GM21381 (cell line): ENCODE measurements at regions not wholly inside any gene's neighbourhood (a gene's known extent, or its start where the extent isn't known, plus 50 kb on each side); places are given as distances from the start of the nearest gene placed in this dataset.
"Not testable (repeated sequence)": the region's sequence is repeated elsewhere in the genome, so short reads cannot be mapped to it uniquely, and the experiment has no call there.

ENCODE experiments used
- ATAC-seq: cut with Tn5 transposase; IDR thresholded peaks from one replicate; pipeline ENCODE4 v1.9.1; 2021; ENCODE audit warnings: mild to moderate bottlenecking, moderate library complexity; ENCODE audit not compliant: unreplicated experiment

DNA sequence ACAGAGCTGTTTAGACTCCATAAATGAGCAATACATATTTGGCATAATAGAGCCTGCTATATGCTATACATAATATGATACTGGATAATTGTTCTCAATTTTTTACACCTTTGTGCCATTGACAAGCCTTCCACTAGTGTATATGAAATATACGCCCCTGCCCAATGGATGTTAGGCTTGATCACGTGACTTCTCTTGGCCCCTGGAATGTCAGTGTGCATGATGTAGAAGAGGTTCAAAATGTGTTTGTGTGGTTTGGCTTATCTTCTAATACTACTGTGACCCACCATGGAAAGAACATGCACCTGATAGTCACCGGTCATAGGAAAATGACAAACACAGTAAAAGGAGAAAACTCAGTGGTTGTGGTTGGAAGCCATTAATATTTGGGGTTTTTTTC lies 479.4 kb downstream of the PCDH20 start:
- ATAC-seq: no peak

- ATAC-seq: no peak
Measured at GRCh38 chr13:60933638-60934037, 482.0 kb downstream of the PCDH20 start.

- ATAC-seq: no peak
Measured at GRCh38 chr13:60931858-60932546, 483.6 kb downstream of the PCDH20 start.

- no peak for ATAC-seq
Measured at GRCh38 chr13:60925686-60926085, 490.0 kb downstream of the PCDH20 start.

DNA sequence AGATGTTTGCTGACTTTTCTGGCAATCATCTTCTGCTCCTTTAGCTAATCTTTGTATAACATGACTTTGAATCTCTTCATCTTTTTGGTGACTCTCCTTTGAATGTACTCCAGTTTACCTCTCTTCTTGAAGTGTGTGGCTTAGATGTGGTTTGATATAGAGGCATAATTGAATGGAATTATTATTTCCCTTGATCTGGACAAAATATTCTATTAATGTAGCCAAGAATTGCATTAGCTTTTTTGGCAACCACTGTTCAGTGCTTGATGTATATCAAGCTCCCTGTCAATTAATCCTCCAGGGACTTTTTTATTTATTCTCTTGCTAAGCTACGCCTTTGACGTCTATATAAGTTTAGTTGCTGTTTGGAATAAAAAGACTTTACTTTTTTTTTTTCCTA lies 490.8 kb downstream of the PCDH20 start:
- no peak for ATAC-seq

- no peak for ATAC-seq
Measured at GRCh38 chr13:60922576-60923231, 492.9 kb downstream of the PCDH20 start.

- ATAC-seq: no peak
Measured at GRCh38 chr13:60893801-60894200, 496.8 kb downstream of the TDRD3 start.

GRCh38 chr13:60887711-60888110 lies 490.7 kb downstream of the TDRD3 start:
- ATAC-seq: no peak

DNA sequence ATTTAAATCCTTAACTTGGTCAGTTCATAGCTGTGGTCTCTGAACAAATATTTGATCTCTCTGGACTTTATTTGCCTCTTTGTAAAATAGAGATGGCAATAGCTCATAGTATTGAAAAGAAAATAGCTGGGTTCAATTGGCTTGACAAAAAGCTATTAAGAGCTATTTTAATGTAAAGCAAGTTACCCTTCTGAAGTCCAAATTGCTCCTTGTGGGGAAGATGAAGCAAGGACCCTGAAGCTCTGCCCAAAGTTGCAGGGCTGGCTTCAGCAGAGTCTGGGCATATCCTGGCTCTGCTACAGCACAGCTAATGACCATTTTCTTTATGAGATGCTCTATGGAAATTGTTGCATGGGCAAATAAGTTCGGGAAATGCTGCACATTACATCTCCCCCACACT lies 484.5 kb downstream of the TDRD3 start:
- no peak for ATAC-seq

- no peak for ATAC-seq
Measured at GRCh38 chr13:60873116-60873515, 476.1 kb downstream of the TDRD3 start.

DNA sequence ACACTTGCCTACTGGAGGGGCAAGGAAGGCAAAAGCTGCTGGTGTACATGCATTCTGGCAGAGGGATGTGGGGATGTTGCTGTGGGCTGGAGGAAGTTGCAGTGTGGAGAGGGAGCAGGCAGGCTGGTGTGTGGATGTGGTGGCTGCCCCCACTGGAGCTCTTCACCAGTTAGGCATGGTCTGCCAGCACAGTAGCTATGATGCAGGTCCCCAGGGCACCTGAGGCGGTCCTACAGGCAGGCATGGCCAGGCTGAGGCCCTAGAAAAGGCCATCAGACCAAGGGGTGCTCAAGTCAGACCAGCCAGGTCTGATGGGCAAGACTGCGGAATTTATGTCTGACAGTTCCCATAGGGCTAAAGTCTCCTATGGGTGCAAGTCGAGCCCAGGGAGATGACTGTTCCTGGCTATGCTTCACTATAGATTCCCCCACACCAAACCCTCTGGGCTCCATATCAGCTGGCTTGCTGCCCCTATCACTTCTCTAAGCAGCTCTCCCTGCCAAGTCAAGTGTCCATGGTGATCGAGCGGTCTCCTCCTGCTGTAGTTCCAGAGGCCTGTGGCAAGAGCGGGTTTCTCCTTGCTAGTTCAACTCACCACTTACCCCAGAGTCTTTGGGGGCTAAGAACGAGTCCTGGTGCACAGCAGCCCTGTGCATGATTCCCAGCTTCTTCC lies 473.1 kb downstream of the TDRD3 start:
- no peak for ATAC-seq

GRCh38 chr13:60869225-60869624 lies 472.2 kb downstream of the TDRD3 start:
- ATAC-seq: no peak

- ATAC-seq: no peak
Measured at GRCh38 chr13:60862036-60862435, 465.0 kb downstream of the TDRD3 start.

- ATAC-seq: no peak
Measured at GRCh38 chr13:60857698-60858097, 460.7 kb downstream of the TDRD3 start.

GRCh38 chr13:60852886-60853285 lies 455.9 kb downstream of the TDRD3 start:
- no peak for ATAC-seq

DNA sequence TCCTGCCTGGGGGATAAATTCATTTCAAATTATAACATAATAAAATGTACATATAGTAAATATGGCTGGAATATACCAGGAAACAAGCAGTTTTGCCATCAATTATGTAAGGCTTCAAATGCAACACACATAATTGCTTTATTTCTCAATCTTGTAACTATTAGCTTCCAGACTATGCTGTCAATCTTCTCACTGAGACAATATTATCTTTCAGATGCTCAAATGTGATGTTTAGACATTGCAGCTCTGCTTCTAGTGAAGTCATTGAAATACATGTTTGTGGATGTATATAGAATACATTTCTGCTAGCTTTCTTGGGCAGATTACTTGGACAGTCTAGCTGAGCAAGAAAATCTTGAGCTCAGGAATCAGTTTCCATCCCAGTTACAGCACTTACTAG lies 454.4 kb downstream of the TDRD3 start:
- ATAC-seq: no peak

- no peak for ATAC-seq
Measured at GRCh38 chr13:60850526-60850925, 453.5 kb downstream of the TDRD3 start.

GRCh38 chr13:60838581-60838980 lies 441.6 kb downstream of the TDRD3 start:
- ATAC-seq: no peak

- ATAC-seq: no peak
Measured at GRCh38 chr13:60837806-60838205, 440.8 kb downstream of the TDRD3 start.

DNA sequence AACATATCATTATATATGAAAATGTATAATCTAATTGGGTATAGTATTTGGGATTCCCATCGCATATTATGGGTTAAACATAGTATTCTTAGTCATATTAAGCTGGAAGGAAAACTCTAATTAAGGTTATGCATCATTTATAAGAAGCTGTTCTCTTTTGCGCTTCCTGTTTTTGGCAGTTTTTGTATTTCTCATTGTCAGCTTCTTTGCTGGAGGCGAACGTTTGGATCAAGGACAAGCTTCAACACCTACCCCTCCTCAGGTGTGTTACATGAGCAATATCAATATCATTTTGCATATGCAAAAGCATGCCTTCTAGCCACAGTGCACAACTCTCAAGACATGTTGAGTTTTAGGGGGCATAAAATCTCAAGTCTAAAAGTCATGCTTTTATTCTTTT lies 439.8 kb downstream of the TDRD3 start:
- no peak for ATAC-seq

DNA sequence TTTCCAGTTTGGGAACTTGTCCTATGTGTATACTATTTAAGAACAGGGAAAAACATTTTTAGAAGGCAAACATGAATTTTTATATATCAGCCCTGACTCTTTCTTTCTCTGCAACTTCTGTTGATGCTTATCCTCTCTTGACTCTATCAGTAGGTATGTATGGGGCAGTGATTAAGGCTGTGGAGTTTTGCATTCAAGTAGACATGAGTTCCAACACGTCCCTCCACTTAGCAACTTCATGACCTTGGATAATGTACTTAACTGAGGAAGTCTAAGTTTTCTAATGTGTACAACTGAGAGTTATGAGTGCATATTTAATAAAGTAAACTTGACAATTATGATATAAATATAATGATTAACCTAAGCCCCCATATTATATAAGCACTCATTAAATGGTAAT lies 414.6 kb downstream of the TDRD3 start:
- no peak for ATAC-seq

- ATAC-seq: not testable (repeated sequence)
Measured at GRCh38 chr13:60805640-60806039, 408.6 kb downstream of the TDRD3 start.
